Liver (tissue), 3 donors: ENCODE measurements at regions not wholly inside any gene's neighbourhood (a gene's known extent, or its start where the extent isn't known, plus 50 kb on each side); places are given as distances from the start of the nearest gene placed in this dataset.

Experiments
- GABPA ChIP-seq, 2 donors: IDR thresholded peaks in 1 of 2; conservative IDR thresholded peaks in 1 of 2; 2 replicates each; pipeline ENCODE4 v1.6.1; 2016; ENCODE audit warnings: antibody characterized with exemption in 2 of 2, mild to moderate bottlenecking in 1 of 2, moderate library complexity in 1 of 2
- HNF4G ChIP-seq: IDR thresholded peaks from 2 replicates; pipeline ENCODE4 v1.6.1; 2016; ENCODE audit warnings: antibody characterized with exemption
- JUND ChIP-seq, 2 donors: IDR thresholded peaks; 2 replicates each; pipeline ENCODE4 v1.6.1; 2016; ENCODE audit warnings: antibody characterized with exemption in 2 of 2
- RXRA ChIP-seq, 2 donors: IDR thresholded peaks; 2 replicates each; pipeline ENCODE4 v1.6.1; 2017 to 2018; ENCODE audit warnings: antibody characterized with exemption in 2 of 2, mild to moderate bottlenecking in 1 of 2
- SP1 ChIP-seq: IDR thresholded peaks from 2 replicates; pipeline ENCODE4 v1.6.1; 2018; ENCODE audit warnings: antibody characterized with exemption, mild to moderate bottlenecking
- YY1 ChIP-seq: IDR thresholded peaks from 2 replicates; pipeline ENCODE4 v1.6.1; 2016; ENCODE audit warnings: antibody characterized with exemption, mild to moderate bottlenecking
- TF ChIP-seq, protein P1 (sequence below): fragments of 150-350 bp; IDR thresholded peaks from 2 replicates; pipeline ENCODE4 v1.5.1; 2017; ENCODE audit warnings: improper control_type of control experiment, low read depth, low read length; ENCODE audit not compliant: missing input control
- TF ChIP-seq, protein P2 (sequence below): IDR thresholded peaks from 2 replicates; pipeline ENCODE4 v1.6.1; 2016; ENCODE audit warnings: antibody characterized with exemption
- TF ChIP-seq, protein P3 (sequence below): IDR thresholded peaks from 2 replicates; pipeline ENCODE4 v1.6.1; 2016; ENCODE audit warnings: antibody characterized with exemption, mild to moderate bottlenecking
- donor health status: healthy.
- donor health status: healthy.

DNA sequence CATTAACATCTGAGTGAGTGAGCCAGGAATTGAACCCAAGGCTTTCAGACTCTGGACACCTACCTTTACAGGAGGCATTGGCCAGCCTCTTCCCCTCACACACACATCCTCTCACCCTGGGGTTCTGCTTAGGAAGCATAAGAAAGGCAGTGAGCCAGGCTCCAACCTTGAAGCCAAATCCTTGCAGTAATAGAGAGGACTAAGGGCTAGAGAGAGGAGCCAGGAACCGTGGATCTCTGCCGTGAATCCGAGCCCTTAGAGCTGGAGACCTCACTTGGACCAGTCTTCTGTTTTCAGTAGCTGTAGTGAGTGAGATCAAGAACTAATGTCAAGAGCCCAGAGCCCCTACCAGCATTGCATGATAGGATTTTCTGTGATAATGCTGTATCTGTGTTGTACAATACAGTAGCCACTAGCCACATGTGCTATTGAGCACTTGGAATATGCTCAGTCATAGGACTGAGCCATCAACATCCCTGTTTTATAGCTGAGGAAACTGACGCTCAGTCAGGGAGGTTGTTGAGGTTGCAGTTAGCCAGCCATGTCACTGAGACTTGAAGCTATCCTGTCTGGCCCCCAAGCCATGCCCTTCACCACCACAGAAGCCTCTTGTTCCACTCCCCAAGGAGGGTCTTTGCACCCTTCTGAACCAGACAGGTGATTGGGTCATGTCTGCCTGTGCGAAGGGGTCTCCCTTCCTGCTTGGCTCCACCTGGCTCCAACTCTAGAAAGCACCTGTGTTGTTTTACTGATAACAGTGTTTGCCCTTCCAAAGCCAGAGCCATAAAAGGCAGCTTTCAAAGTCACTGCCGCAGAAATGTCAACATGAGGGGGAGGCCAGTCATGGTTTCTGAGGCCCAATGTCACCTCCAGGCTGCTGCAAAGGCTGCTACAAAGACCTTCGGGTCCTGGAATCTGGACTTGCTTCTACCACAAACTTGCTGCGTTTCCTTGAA is 101.1 kb upstream of the JUN start:
- TF ChIP-seq, protein P1, sequence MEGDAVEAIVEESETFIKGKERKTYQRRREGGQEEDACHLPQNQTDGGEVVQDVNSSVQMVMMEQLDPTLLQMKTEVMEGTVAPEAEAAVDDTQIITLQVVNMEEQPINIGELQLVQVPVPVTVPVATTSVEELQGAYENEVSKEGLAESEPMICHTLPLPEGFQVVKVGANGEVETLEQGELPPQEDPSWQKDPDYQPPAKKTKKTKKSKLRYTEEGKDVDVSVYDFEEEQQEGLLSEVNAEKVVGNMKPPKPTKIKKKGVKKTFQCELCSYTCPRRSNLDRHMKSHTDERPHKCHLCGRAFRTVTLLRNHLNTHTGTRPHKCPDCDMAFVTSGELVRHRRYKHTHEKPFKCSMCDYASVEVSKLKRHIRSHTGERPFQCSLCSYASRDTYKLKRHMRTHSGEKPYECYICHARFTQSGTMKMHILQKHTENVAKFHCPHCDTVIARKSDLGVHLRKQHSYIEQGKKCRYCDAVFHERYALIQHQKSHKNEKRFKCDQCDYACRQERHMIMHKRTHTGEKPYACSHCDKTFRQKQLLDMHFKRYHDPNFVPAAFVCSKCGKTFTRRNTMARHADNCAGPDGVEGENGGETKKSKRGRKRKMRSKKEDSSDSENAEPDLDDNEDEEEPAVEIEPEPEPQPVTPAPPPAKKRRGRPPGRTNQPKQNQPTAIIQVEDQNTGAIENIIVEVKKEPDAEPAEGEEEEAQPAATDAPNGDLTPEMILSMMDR: no peak
- TF ChIP-seq, protein P2, sequence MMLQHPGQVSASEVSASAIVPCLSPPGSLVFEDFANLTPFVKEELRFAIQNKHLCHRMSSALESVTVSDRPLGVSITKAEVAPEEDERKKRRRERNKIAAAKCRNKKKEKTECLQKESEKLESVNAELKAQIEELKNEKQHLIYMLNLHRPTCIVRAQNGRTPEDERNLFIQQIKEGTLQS: no peak
- peak; percentile 92 for TF ChIP-seq YY1
- TF ChIP-seq, protein P3, sequence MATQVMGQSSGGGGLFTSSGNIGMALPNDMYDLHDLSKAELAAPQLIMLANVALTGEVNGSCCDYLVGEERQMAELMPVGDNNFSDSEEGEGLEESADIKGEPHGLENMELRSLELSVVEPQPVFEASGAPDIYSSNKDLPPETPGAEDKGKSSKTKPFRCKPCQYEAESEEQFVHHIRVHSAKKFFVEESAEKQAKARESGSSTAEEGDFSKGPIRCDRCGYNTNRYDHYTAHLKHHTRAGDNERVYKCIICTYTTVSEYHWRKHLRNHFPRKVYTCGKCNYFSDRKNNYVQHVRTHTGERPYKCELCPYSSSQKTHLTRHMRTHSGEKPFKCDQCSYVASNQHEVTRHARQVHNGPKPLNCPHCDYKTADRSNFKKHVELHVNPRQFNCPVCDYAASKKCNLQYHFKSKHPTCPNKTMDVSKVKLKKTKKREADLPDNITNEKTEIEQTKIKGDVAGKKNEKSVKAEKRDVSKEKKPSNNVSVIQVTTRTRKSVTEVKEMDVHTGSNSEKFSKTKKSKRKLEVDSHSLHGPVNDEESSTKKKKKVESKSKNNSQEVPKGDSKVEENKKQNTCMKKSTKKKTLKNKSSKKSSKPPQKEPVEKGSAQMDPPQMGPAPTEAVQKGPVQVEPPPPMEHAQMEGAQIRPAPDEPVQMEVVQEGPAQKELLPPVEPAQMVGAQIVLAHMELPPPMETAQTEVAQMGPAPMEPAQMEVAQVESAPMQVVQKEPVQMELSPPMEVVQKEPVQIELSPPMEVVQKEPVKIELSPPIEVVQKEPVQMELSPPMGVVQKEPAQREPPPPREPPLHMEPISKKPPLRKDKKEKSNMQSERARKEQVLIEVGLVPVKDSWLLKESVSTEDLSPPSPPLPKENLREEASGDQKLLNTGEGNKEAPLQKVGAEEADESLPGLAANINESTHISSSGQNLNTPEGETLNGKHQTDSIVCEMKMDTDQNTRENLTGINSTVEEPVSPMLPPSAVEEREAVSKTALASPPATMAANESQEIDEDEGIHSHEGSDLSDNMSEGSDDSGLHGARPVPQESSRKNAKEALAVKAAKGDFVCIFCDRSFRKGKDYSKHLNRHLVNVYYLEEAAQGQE: peak; percentile 77
- TF ChIP-seq SP1: peak; percentile 76
- peak in 1 of 2 donors; percentile 59 for TF ChIP-seq GABPA (IDR thresholded peaks at IDR 0.05 in 1 of 2, conservative IDR thresholded peaks at IDR 0.05 in 1 of 2)
- TF ChIP-seq JUND (IDR thresholded peaks at IDR 0.05): peak in 1 of 2 donors; percentile 86
- TF ChIP-seq RXRA (IDR thresholded peaks at IDR 0.05): peak; percentile 72 to 94
- peak; percentile 45 for TF ChIP-seq HNF4G
